ENCODE measurements at regions not wholly inside any gene's neighbourhood (a gene's known extent, or its start where the extent isn't known, plus 50 kb on each side); places are given as distances from the start of the nearest gene placed in this dataset.

- Histone ChIP-seq H3K27me3 (ENCODE audit: insufficient read depth, poor library complexity, severe bottlenecking) (no peaks in the 10 kb centered on the region), H3K27ac (replicated peaks) (no peak overlapping the region), H3K4me3 (replicated peaks; ENCODE audit: insufficient read depth, low read length) (no peak overlapping the region)
- DNase-seq (ENCODE audit: low read depth in 1 of 2, low spot score in 1 of 2): no peak
- no peak for TF ChIP-seq SPI1 (IDR thresholded peaks at IDR 0.05; ENCODE audit: borderline replicate concordance, low read depth)
- no peak for TF ChIP-seq CTCF (IDR thresholded peaks at IDR 0.05; ENCODE audit: insufficient read depth, low read length)
- TF ChIP-seq POLR2AphosphoS5 (IDR thresholded peaks at IDR 0.05; ENCODE audit: low read depth): no peak
- no peak for TF ChIP-seq REST (IDR thresholded peaks at IDR 0.05; ENCODE audit: insufficient replicate concordance, low read depth)
- TF ChIP-seq GABPA (IDR thresholded peaks at IDR 0.05; ENCODE audit: low read depth): no peak
These were observed 96.9 kb downstream of the CYP26B1 start for GRCh38 chr2:72050734-72051133.

GRCh38 chr2:72048881-72049477, 98.7 kb downstream of the CYP26B1 start:
- TF ChIP-seq REST (IDR thresholded peaks at IDR 0.05; ENCODE audit: insufficient replicate concordance, low read depth) (no peak), SPI1 (IDR thresholded peaks at IDR 0.05; ENCODE audit: borderline replicate concordance, low read depth) (no peak), GABPA (IDR thresholded peaks at IDR 0.05; ENCODE audit: low read depth) (no peak), POLR2AphosphoS5 (IDR thresholded peaks at IDR 0.05; ENCODE audit: low read depth) (no peak), CTCF (IDR thresholded peaks at IDR 0.05; ENCODE audit: insufficient read depth, low read length) (no peak)
- H3K27ac ChIP-seq (replicated peaks): no peak overlapping the region
- no peak for DNase-seq (ENCODE audit: low read depth in 1 of 2, low spot score in 1 of 2)
- H3K27me3 ChIP-seq (ENCODE audit: insufficient read depth, poor library complexity, severe bottlenecking): no peaks in the 10 kb centered on the region
- H3K4me3 ChIP-seq (replicated peaks; ENCODE audit: insufficient read depth, low read length): no peak overlapping the region

- Histone ChIP-seq H3K4me3 (replicated peaks; ENCODE audit: insufficient read depth, low read length) (no peak overlapping the region), H3K27ac (replicated peaks) (no peak overlapping the region), H3K27me3 (ENCODE audit: insufficient read depth, poor library complexity, severe bottlenecking) (no peaks in the 10 kb centered on the region)
- TF ChIP-seq POLR2AphosphoS5 (IDR thresholded peaks at IDR 0.05; ENCODE audit: low read depth) (no peak), REST (IDR thresholded peaks at IDR 0.05; ENCODE audit: insufficient replicate concordance, low read depth) (no peak), GABPA (IDR thresholded peaks at IDR 0.05; ENCODE audit: low read depth) (no peak), SPI1 (IDR thresholded peaks at IDR 0.05; ENCODE audit: borderline replicate concordance, low read depth) (no peak), CTCF (IDR thresholded peaks at IDR 0.05; ENCODE audit: insufficient read depth, low read length) (no peak)
- no peak for DNase-seq (ENCODE audit: low read depth in 1 of 2, low spot score in 1 of 2)
These were observed 103.7 kb downstream of the CYP26B1 start for GRCh38 chr2:72043985-72044384.

Measured in HL-60 (cell line).